Brain pericyte (primary cell): ENCODE measurements at regions not wholly inside any gene's neighbourhood (a gene's known extent, or its start where the extent isn't known, plus 50 kb on each side); places are given as distances from the start of the nearest gene placed in this dataset.

Experiments
- DNase-seq: peaks from one replicate; pipeline ENCODE4 v3.0.0-alpha.2; 2012; ENCODE audit warnings: low read depth, low spot score

GRCh38 chr18:39037925-39038324 lies 1472.3 kb upstream of the CELF4 start:
- no peak for DNase-seq

- no peak for DNase-seq
Measured at GRCh38 chr18:39033312-39033711, 1467.7 kb upstream of the CELF4 start.

- no peak for DNase-seq
Measured at GRCh38 chr18:39031647-39032046, 1466.0 kb upstream of the CELF4 start.

GRCh38 chr18:39030124-39030655 lies 1464.6 kb upstream of the CELF4 start:
- no peak for DNase-seq

GRCh38 chr18:39025531-39025930 lies 1459.9 kb upstream of the CELF4 start:
- no peak for DNase-seq

- DNase-seq = no peak
Measured at GRCh38 chr18:39019989-39020388, 1454.4 kb upstream of the CELF4 start.

GRCh38 chr18:39007031-39007902 lies 1441.7 kb upstream of the CELF4 start:
- no peak for DNase-seq

- no peak for DNase-seq
Measured at GRCh38 chr18:38996056-38996455, 1430.5 kb upstream of the CELF4 start.

- no peak for DNase-seq
Measured at GRCh38 chr18:38993342-38993741, 1427.7 kb upstream of the CELF4 start.

- no peak for DNase-seq
Measured at GRCh38 chr18:38984968-38985367, 1419.4 kb upstream of the CELF4 start.

GRCh38 chr18:38982072-38982471 lies 1416.5 kb upstream of the CELF4 start:
- no peak for DNase-seq

GRCh38 chr18:38981389-38981788 lies 1415.8 kb upstream of the CELF4 start:
- DNase-seq = no peak

GRCh38 chr18:38980420-38980819 lies 1414.8 kb upstream of the CELF4 start:
- no peak for DNase-seq

GRCh38 chr18:38972571-38972970 lies 1407.0 kb upstream of the CELF4 start:
- no peak for DNase-seq

GRCh38 chr18:38971881-38972280 lies 1406.3 kb upstream of the CELF4 start:
- DNase-seq = no peak

- DNase-seq = no peak
Measured at GRCh38 chr18:38966841-38967240, 1401.2 kb upstream of the CELF4 start.

- no peak for DNase-seq
Measured at GRCh38 chr18:38963943-38964660, 1398.5 kb upstream of the CELF4 start.

- DNase-seq = no peak
Measured at GRCh38 chr18:38961880-38962279, 1396.3 kb upstream of the CELF4 start.

GRCh38 chr18:38957736-38958135 lies 1392.1 kb upstream of the CELF4 start:
- DNase-seq = no peak

GRCh38 chr18:38956068-38956467 lies 1390.5 kb upstream of the CELF4 start:
- no peak for DNase-seq

- DNase-seq = no peak
Measured at GRCh38 chr18:38951633-38952032, 1386.0 kb upstream of the CELF4 start.

GRCh38 chr18:38948436-38948835 lies 1382.8 kb upstream of the CELF4 start:
- DNase-seq = no peak
